WERI-Rb-1 (cell line): ENCODE measurements at regions not wholly inside any gene's neighbourhood (a gene's known extent, or its start where the extent isn't known, plus 50 kb on each side); places are given as distances from the start of the nearest gene placed in this dataset.

Experiments used
- DNase-seq: peaks from one replicate; pipeline ENCODE4 v3.0.0-alpha.2; 2020
- H3K27ac ChIP-seq: fragments of 250-450 bp; sonication (Bioruptor Pico); 2 replicates; pipeline ENCODE4 v1.5.1; 2020; ENCODE audit warnings: mild to moderate bottlenecking, moderate library complexity
- H3K27me3 ChIP-seq: fragments of 250-450 bp; sonication (Bioruptor Pico); 2 replicates; pipeline ENCODE4 v1.5.1; 2021; ENCODE audit warnings: mild to moderate bottlenecking, low read depth, moderate library complexity; ENCODE audit not compliant: insufficient read depth, severe bottlenecking
- H3K36me3 ChIP-seq: fragments of 250-450 bp; sonication (Bioruptor Pico); 2 replicates; pipeline ENCODE4 v1.5.1; 2020; ENCODE audit warnings: mild to moderate bottlenecking, moderate library complexity
- H3K4me3 ChIP-seq: 2 replicates; pipeline ENCODE4 v1.5.1; 2011; ENCODE audit warnings: low read depth, mild to moderate bottlenecking, control low read depth, low read length
- H3K9me3 ChIP-seq: fragments of 250-450 bp; sonication (Bioruptor Pico); 2 replicates; pipeline ENCODE4 v1.5.1; 2021; ENCODE audit warnings: mild to moderate bottlenecking, moderate library complexity; ENCODE audit not compliant: severe bottlenecking
- TF ChIP-seq, protein P1 (sequence below): IDR thresholded peaks from 2 replicates; pipeline ENCODE4 v1.5.1; 2011; ENCODE audit warnings: low read depth, mild to moderate bottlenecking, control low read depth, inconsistent platforms, low read length

DNA sequence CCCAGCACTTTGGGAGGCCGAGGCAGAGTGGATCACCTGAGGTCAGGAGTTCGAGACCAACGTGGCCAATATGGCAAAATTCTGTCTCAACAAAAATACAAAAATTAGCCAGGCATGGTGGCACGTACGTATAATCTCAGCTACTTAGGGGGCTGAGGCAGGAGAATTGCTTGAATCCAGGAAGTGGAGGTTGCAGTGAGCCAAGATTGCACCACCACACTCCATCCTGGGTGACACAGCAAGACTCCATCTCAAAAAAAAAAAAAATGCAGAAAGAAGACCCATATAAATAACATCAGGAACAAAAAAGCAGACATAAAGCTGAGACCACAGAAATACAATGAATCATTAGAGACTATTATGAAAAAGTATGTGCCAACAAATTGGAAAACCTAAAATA, 235.2 kb upstream of the VEPH1 start:
- TF ChIP-seq, protein P1, sequence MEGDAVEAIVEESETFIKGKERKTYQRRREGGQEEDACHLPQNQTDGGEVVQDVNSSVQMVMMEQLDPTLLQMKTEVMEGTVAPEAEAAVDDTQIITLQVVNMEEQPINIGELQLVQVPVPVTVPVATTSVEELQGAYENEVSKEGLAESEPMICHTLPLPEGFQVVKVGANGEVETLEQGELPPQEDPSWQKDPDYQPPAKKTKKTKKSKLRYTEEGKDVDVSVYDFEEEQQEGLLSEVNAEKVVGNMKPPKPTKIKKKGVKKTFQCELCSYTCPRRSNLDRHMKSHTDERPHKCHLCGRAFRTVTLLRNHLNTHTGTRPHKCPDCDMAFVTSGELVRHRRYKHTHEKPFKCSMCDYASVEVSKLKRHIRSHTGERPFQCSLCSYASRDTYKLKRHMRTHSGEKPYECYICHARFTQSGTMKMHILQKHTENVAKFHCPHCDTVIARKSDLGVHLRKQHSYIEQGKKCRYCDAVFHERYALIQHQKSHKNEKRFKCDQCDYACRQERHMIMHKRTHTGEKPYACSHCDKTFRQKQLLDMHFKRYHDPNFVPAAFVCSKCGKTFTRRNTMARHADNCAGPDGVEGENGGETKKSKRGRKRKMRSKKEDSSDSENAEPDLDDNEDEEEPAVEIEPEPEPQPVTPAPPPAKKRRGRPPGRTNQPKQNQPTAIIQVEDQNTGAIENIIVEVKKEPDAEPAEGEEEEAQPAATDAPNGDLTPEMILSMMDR: no peak
- no peaks in the 10 kb centered on the region for H3K9me3 ChIP-seq
- no peak overlapping the region for H3K4me3 ChIP-seq
- no peaks in the 10 kb centered on the region for H3K36me3 ChIP-seq
- H3K27ac ChIP-seq: no peak overlapping the region
- no peaks in the 10 kb centered on the region for H3K27me3 ChIP-seq
- DNase-seq: no peak

GRCh38 chr3:157718800-157719199, 215.6 kb upstream of the VEPH1 start:
- no peaks in the 10 kb centered on the region for H3K27me3 ChIP-seq
- TF ChIP-seq, protein P1: no peak
- no peaks in the 10 kb centered on the region for H3K9me3 ChIP-seq
- no peaks in the 10 kb centered on the region for H3K36me3 ChIP-seq
- H3K4me3 ChIP-seq: no peak overlapping the region
- no peak overlapping the region for H3K27ac ChIP-seq
- no peak for DNase-seq

- no peaks in the 10 kb centered on the region for H3K27me3 ChIP-seq
- DNase-seq: no peak
- TF ChIP-seq, protein P1: no peak
Measured at GRCh38 chr3:157713101-157713500, 209.9 kb upstream of the VEPH1 start.

GRCh38 chr3:157705258-157705657, 202.0 kb upstream of the VEPH1 start:
- Histone ChIP-seq H3K9me3 (no peaks in the 10 kb centered on the region), H3K36me3 (no peaks in the 10 kb centered on the region), H3K27me3 (no peaks in the 10 kb centered on the region), H3K27ac (no peak overlapping the region), H3K4me3 (no peak overlapping the region)
- TF ChIP-seq, protein P1: no peak
- no peak for DNase-seq

More at GRCh38 chr3:157713101-157713500, 209.9 kb upstream of the VEPH1 start:
- Histone ChIP-seq H3K4me3 (no peak overlapping the region), H3K36me3 (no peaks in the 10 kb centered on the region), H3K27ac (no peak overlapping the region), H3K9me3 (no peaks in the 10 kb centered on the region)

DNA sequence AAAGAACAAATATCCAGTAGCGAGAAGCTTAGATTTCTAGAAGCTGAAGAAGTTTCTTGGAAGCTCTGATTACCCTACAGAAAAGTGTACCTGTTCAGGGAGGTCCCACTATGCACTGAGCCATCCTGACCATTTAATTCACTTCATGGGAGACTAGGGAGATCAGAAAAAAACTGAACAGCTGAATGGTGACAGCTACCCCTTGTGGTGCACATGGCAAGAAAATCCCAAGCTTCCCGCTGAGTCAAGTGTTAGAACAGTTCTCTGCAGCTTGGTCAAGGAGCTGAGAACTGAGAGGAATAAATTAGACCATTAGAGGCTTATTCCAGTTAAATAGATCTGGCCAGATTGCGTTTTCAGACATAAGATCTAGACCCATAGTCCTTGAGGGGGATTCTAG, 197.2 kb upstream of the VEPH1 start:
- no peaks in the 10 kb centered on the region for H3K36me3 ChIP-seq
- TF ChIP-seq, protein P1: peak; percentile 62
- peak; percentile 31 for DNase-seq
- no peak overlapping the region for H3K4me3 ChIP-seq
- no peaks in the 10 kb centered on the region for H3K9me3 ChIP-seq
- no peaks in the 10 kb centered on the region for H3K27me3 ChIP-seq
- H3K27ac ChIP-seq: no peak overlapping the region

DNA sequence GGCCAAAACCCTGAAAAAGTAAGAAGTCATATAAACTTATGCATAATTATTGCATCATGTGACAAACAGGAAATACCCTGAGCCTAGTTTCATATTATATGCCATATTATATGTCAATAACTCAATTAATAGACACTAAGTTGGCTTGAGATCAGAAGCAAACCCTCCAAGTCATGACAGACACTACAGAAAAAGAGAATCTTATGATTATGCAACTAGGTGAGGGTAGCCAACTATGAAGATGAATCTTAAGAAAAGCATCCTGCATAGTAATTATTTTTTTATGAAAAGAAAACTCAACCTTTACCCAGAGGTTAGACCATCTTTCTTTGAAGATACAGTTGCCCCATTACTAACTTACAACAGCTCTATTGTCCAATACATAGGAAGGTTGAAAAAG, 192.4 kb upstream of the VEPH1 start:
- H3K9me3 ChIP-seq: no peaks in the 10 kb centered on the region
- no peak overlapping the region for H3K4me3 ChIP-seq
- TF ChIP-seq, protein P1: no peak
- no peak overlapping the region for H3K27ac ChIP-seq
- no peaks in the 10 kb centered on the region for H3K36me3 ChIP-seq
- H3K27me3 ChIP-seq: no peaks in the 10 kb centered on the region
- DNase-seq: no peak
